ENCODE measurements at regions not wholly inside any gene's neighbourhood (a gene's known extent, or its start where the extent isn't known, plus 50 kb on each side); places are given as distances from the start of the nearest gene placed in this dataset.

DNA sequence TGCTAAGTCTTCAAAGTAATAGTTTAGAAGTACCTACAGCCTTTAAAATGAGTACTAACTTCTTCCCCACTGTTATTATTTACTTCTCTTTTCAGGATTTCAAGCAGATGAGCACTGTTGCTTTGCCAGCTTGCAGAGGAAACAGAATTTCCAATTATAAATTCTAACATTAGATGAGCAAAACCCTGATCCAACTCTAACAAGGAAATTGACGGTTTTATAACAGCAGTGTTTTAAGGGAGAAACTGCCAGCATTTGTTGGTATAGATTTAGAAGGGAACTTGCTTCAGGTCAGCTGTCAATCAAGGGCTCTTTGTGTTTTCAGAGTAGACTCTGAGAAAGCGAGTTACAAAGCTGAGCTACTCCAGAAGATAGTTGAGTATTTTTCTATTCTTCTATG, 120.5 kb downstream of the RAP2A start (continued):
- no peak for TF ChIP-seq ETS1 (IDR thresholded peaks at IDR 0.05)
- no peak for TF ChIP-seq JUNB (IDR thresholded peaks at IDR 0.05; ENCODE audit: unreplicated experiment)
- no peak for TF ChIP-seq ZNF331 (CRISPR knock-in tag; IDR thresholded peaks at IDR 0.05; ENCODE audit: low read depth)
- TF ChIP-seq POLR2AphosphoS5 (IDR thresholded peaks at IDR 0.05; ENCODE audit: low read depth), result no peak
- no peak for TF ChIP-seq EZH2phosphoT487 (IDR thresholded peaks at IDR 0.05; ENCODE audit: unreplicated experiment)
- TF ChIP-seq, protein P1, sequence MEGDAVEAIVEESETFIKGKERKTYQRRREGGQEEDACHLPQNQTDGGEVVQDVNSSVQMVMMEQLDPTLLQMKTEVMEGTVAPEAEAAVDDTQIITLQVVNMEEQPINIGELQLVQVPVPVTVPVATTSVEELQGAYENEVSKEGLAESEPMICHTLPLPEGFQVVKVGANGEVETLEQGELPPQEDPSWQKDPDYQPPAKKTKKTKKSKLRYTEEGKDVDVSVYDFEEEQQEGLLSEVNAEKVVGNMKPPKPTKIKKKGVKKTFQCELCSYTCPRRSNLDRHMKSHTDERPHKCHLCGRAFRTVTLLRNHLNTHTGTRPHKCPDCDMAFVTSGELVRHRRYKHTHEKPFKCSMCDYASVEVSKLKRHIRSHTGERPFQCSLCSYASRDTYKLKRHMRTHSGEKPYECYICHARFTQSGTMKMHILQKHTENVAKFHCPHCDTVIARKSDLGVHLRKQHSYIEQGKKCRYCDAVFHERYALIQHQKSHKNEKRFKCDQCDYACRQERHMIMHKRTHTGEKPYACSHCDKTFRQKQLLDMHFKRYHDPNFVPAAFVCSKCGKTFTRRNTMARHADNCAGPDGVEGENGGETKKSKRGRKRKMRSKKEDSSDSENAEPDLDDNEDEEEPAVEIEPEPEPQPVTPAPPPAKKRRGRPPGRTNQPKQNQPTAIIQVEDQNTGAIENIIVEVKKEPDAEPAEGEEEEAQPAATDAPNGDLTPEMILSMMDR (conservative IDR thresholded peaks at IDR 0.05; ENCODE audit: low read depth in 2 of 2), result no peak
- no peak for TF ChIP-seq ZNF114 (CRISPR knock-in tag; IDR thresholded peaks at IDR 0.05)
- TF ChIP-seq REST (IDR thresholded peaks at IDR 0.05; ENCODE audit: unreplicated experiment), result no peak

- DNase-seq (ENCODE audit: low spot score) (no peak), ATAC-seq (no peak)
- H3K27ac Mint-ChIP-seq, result no peak overlapping the region
- Histone ChIP-seq H3K4me3 (no peak overlapping the region), H4K20me1 (replicated peaks; ENCODE audit: insufficient read depth) (no peaks in the 10 kb centered on the region), H3K27me3 (ENCODE audit: insufficient read depth) (no peaks in the 10 kb centered on the region), H3K9me2 (ENCODE audit: insufficient read depth) (peaks cover 8% of the 10 kb centered on the region; the same call in 1 of the 2 replicates), H2AFZ (no peak overlapping the region), H3K79me2 (replicated peaks; ENCODE audit: insufficient read depth) (no peaks in the 10 kb centered on the region), H3K4me1 (ENCODE audit: insufficient read depth) (0 out of 2 replicates have a peak, but pooled peaks cover 5% of the 10 kb centered on the region), H3F3A (replicated peaks; ENCODE audit: low read depth) (no peaks in the 10 kb centered on the region), H3K4me2 (no peak overlapping the region), H3K36me3 (ENCODE audit: insufficient read depth) (no peaks in the 10 kb centered on the region; the same call in 1 of the 2 replicates), H3K27ac (ENCODE audit: low read depth) (no peak overlapping the region)
- TF ChIP-seq POLR2AphosphoS5 (IDR thresholded peaks at IDR 0.05; ENCODE audit: low read depth) (no peak), ZNF331 (CRISPR knock-in tag; IDR thresholded peaks at IDR 0.05; ENCODE audit: low read depth) (no peak)
- H3K27me3 Mint-ChIP-seq (ENCODE audit: insufficient read depth, low read depth, poor library complexity), result no peaks in the 10 kb centered on the region
- no peaks in the 10 kb centered on the region for H3K36me3 Mint-ChIP-seq (ENCODE audit: low read depth)
- no peaks in the 10 kb centered on the region; the same call in 2 of the 3 replicates for H3K9me3 Mint-ChIP-seq
- no peaks in the 10 kb centered on the region for H3K4me1 Mint-ChIP-seq
- H3K4me3 Mint-ChIP-seq, result no peak overlapping the region
Observed at GRCh38 chr13:97555034-97555433, 121.1 kb downstream of the RAP2A start.
